Ishikawa (cell line): ENCODE measurements at regions not wholly inside any gene's neighbourhood (a gene's known extent, or its start where the extent isn't known, plus 50 kb on each side); places are given as distances from the start of the nearest gene placed in this dataset.

ENCODE experiments used
- CEBPB ChIP-seq: IDR thresholded peaks from 2 replicates; pipeline ENCODE4 v1.6.1; 2012
- CREB1 ChIP-seq: IDR thresholded peaks from 2 replicates; pipeline ENCODE4 v1.6.1; 2012; ENCODE audit warnings: low read depth
- EGR1 ChIP-seq: IDR thresholded peaks from 2 replicates; pipeline ENCODE4 v1.6.1; 2012
- EP300 ChIP-seq: IDR thresholded peaks from 2 replicates; pipeline ENCODE4 v1.6.1; 2012; ENCODE audit warnings: borderline replicate concordance
- FOXM1 ChIP-seq: IDR thresholded peaks from 2 replicates; pipeline ENCODE4 v1.6.1; 2012; ENCODE audit warnings: low read depth, borderline replicate concordance
- MAX ChIP-seq: IDR thresholded peaks from 2 replicates; pipeline ENCODE4 v1.6.1; 2012
- NFIC ChIP-seq: IDR thresholded peaks from 2 replicates; pipeline ENCODE4 v1.6.1; 2012
- RAD21 ChIP-seq: IDR thresholded peaks from 2 replicates; pipeline ENCODE4 v1.6.1; 2012; ENCODE audit warnings: low read depth
- REST ChIP-seq: IDR thresholded peaks from 2 replicates; pipeline ENCODE4 v1.6.1; 2012; ENCODE audit warnings: low read depth, mild to moderate bottlenecking
- TAF1 ChIP-seq: IDR thresholded peaks from 2 replicates; pipeline ENCODE4 v1.6.1; 2012; ENCODE audit warnings: low read depth, mild to moderate bottlenecking
- TCF12 ChIP-seq: IDR thresholded peaks from 2 replicates; pipeline ENCODE4 v1.6.1; 2012; ENCODE audit warnings: low read depth
- TEAD4 ChIP-seq: IDR thresholded peaks from 2 replicates; pipeline ENCODE4 v1.6.1; 2012
- USF1 ChIP-seq: IDR thresholded peaks from 2 replicates; pipeline ENCODE4 v1.6.1; 2012
- YY1 ChIP-seq: IDR thresholded peaks from 2 replicates; pipeline ENCODE4 v1.6.1; 2012; ENCODE audit warnings: low read depth
- ZBTB7A ChIP-seq: IDR thresholded peaks from 2 replicates; pipeline ENCODE4 v1.6.1; 2012; ENCODE audit warnings: low read depth

GRCh38 chr7:131865911-131866310 is 309.5 kb upstream of the PODXL start:
- TF ChIP-seq REST, result no peak
- TF ChIP-seq CEBPB, result no peak
- no peak for TF ChIP-seq EGR1
- no peak for TF ChIP-seq NFIC
- no peak for TF ChIP-seq TAF1
- no peak for TF ChIP-seq FOXM1
- TF ChIP-seq MAX, result no peak
- no peak for TF ChIP-seq USF1
- no peak for TF ChIP-seq TEAD4
- no peak for TF ChIP-seq YY1
- TF ChIP-seq ZBTB7A, result no peak
- no peak for TF ChIP-seq RAD21
- no peak for TF ChIP-seq TCF12
- TF ChIP-seq CREB1, result no peak
- TF ChIP-seq EP300, result no peak

GRCh38 chr7:131861620-131862346 is 305.4 kb upstream of the PODXL start:
- TF ChIP-seq TCF12 (no peak), RAD21 (no peak), FOXM1 (no peak), CEBPB (no peak), EP300 (no peak), MAX (no peak), YY1 (no peak), EGR1 (no peak), ZBTB7A (no peak), NFIC (no peak), REST (no peak), TEAD4 (no peak), USF1 (no peak), CREB1 (no peak), TAF1 (no peak)

GRCh38 chr7:131859147-131859821 is 302.9 kb upstream of the PODXL start:
- peak; percentile 63 for TF ChIP-seq RAD21
- no peak for TF ChIP-seq EGR1
- TF ChIP-seq REST, result no peak
- no peak for TF ChIP-seq EP300
- peak; percentile 69 for TF ChIP-seq CEBPB

- TF ChIP-seq USF1 (no peak), CEBPB (no peak), REST (no peak), MAX (no peak), YY1 (no peak), RAD21 (no peak), NFIC (no peak), ZBTB7A (no peak), CREB1 (no peak), TAF1 (no peak), TCF12 (no peak), EGR1 (no peak), EP300 (no peak), FOXM1 (no peak), TEAD4 (no peak)
Measured at GRCh38 chr7:131858611-131859010, 302.2 kb upstream of the PODXL start.
